Keratinocyte (primary cell): ENCODE measurements at regions not wholly inside any gene's neighbourhood (a gene's known extent, or its start where the extent isn't known, plus 50 kb on each side); places are given as distances from the start of the nearest gene placed in this dataset.

ENCODE experiments used
- DNase-seq: peaks from one replicate; pipeline ENCODE4 v3.0.0-alpha.2; 2011; ENCODE audit warnings: low read depth, missing footprints, low spot score
- FAIRE-seq: peaks from 2 replicates; lab custom pipeline; 2011; peaks lifted over from hg19 to GRCh38; lab: Jason Lieb, UNC
- H2AFZ ChIP-seq: 2 replicates; pipeline ENCODE4 v1.6.0; 2012; ENCODE audit warnings: low read length, control low read depth, inconsistent platforms; ENCODE audit not compliant: control insufficient read depth
- H3K27ac ChIP-seq: 2 replicates; pipeline ENCODE4 v1.5.1; 2011; ENCODE audit warnings: low read length; ENCODE audit not compliant: control insufficient read depth, insufficient read depth
- H3K27me3 ChIP-seq: 3 replicates; pipeline ENCODE4 v1.6.0; 2011; ENCODE audit warnings: low read length; ENCODE audit not compliant: control insufficient read depth, insufficient read depth; ENCODE audit errors: extremely low read depth
- H3K36me3 ChIP-seq, 2 experiments: 2 replicates in 1 of 2; 3 replicates in 1 of 2; pipeline ENCODE4 v1.5.1; 2011; ENCODE audit warnings: low read length in 2 of 2, mild to moderate bottlenecking in 1 of 2; ENCODE audit not compliant: control insufficient read depth in 2 of 2, insufficient read depth in 2 of 2; ENCODE audit errors: extremely low read depth in 1 of 2
- H3K4me1 ChIP-seq: 3 replicates; pipeline ENCODE4 v1.5.1; 2011; ENCODE audit warnings: low read length; ENCODE audit not compliant: control insufficient read depth, insufficient read depth; ENCODE audit errors: extremely low read depth
- H3K4me2 ChIP-seq: 3 replicates; pipeline ENCODE4 v1.6.0; 2011; ENCODE audit warnings: low read depth, low read length; ENCODE audit not compliant: control insufficient read depth, insufficient read depth; ENCODE audit errors: extremely low read depth
- H3K4me3 ChIP-seq, 3 experiments: fragments of 200-600 bp in 1 of 3; sonication (generic) in 1 of 3; 2 replicates in 2 of 3; 3 replicates in 1 of 3; pipeline ENCODE4 v1.5.1; 2011 to 2016; ENCODE audit warnings: low read length in 3 of 3, mild to moderate bottlenecking in 3 of 3, control low read depth in 2 of 3, inconsistent platforms in 1 of 3, low read depth in 1 of 3, mixed read lengths in 1 of 3, mixed run types in 1 of 3, moderate library complexity in 1 of 3; ENCODE audit not compliant: control insufficient read depth in 2 of 3, insufficient read depth in 2 of 3; ENCODE audit errors: extremely low read depth in 1 of 3
- H3K79me2 ChIP-seq: 2 replicates; pipeline ENCODE4 v1.6.0; 2012; ENCODE audit warnings: low read length; ENCODE audit not compliant: control insufficient read depth, insufficient read depth
- H3K9ac ChIP-seq: 3 replicates; pipeline ENCODE4 v1.6.0; 2011; ENCODE audit warnings: low read length; ENCODE audit not compliant: control insufficient read depth, insufficient read depth; ENCODE audit errors: extremely low read depth
- H3K9me1 ChIP-seq: 3 replicates; pipeline ENCODE4 v1.6.0; 2011; ENCODE audit warnings: low read length; ENCODE audit not compliant: control insufficient read depth, insufficient read depth; ENCODE audit errors: extremely low read depth
- H3K9me3 ChIP-seq: 2 replicates; pipeline ENCODE4 v1.5.1; 2012; ENCODE audit warnings: low read depth, low read length; ENCODE audit not compliant: control insufficient read depth
- H4K20me1 ChIP-seq: 3 replicates; pipeline ENCODE4 v1.6.0; 2011; ENCODE audit warnings: low read length; ENCODE audit not compliant: control insufficient read depth, insufficient read depth; ENCODE audit errors: extremely low read depth
- CTCF ChIP-seq, 3 experiments: IDR thresholded peaks in 1 of 3; conservative IDR thresholded peaks in 1 of 3; optimal IDR thresholded peaks in 1 of 3; 2 replicates in 2 of 3; 3 replicates in 1 of 3; pipeline versions ENCODE3 to v1.5.1; 2011; ENCODE audit warnings: low read length in 3 of 3, mild to moderate bottlenecking in 3 of 3, moderate library complexity in 2 of 3, control low read depth in 1 of 3, inconsistent platforms in 1 of 3; ENCODE audit not compliant: insufficient read depth in 2 of 3; ENCODE audit errors: extremely low read depth in 1 of 3
- EZH2 ChIP-seq: IDR thresholded peaks from one replicate; pipeline ENCODE4 v1.6.1; 2012; ENCODE audit warnings: inconsistent platforms, mild to moderate bottlenecking, low read length, moderate library complexity
- dilution Hi-C: fragments of 300-500 bp; cut with MboI; formaldehyde crosslinking; loops from one replicate; pipeline ENCODE4 v1.7.0; 2020; ENCODE audit warnings: low sequenced_read_pairs; ENCODE audit not compliant: extremely low pct_ligation_motif_present

DNA sequence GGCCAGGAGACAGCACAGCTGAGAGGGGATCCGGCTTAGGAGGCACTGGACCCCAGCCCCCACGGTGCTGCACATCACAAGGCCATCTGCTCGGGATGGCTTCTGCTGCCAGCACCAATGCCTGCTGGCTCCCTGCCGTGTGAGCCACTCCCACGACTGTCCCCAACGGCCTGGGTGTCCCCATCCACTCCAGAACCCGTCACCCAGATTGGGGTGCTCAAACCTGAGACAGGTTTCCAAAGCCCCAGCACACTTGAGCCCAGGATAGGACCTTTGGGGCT, 102.4 kb downstream of the RFLNA start:
- Histone ChIP-seq H3K79me2 (no peaks in the 10 kb centered on the region), H3K9ac (no peak overlapping the region), H3K4me1 (peaks cover 4% of the 10 kb centered on the region), H3K9me1 (no peaks in the 10 kb centered on the region), H2AFZ (no peak overlapping the region), H3K4me3 (no peak overlapping the region), H3K36me3 (peaks cover 49 to 53% of the 10 kb centered on the region in 2 experiments), H4K20me1 (no peaks in the 10 kb centered on the region), H3K27me3 (no peaks in the 10 kb centered on the region), H3K9me3 (no peaks in the 10 kb centered on the region), H3K4me2 (no peak overlapping the region), H3K27ac (no peak overlapping the region)
- DNase-seq (no peak), FAIRE-seq (no peak)
- dilution Hi-C loops: no loop called here
- TF ChIP-seq EZH2: no peak
- no peak for TF ChIP-seq CTCF (optimal IDR thresholded peaks at IDR 0.05 in 1 of 3, IDR thresholded peaks at IDR 0.05 in 1 of 3, conservative IDR thresholded peaks at IDR 0.05 in 1 of 3; ENCODE audit: extremely low read depth in 1 of 3, insufficient read depth in 2 of 3, low read length in 3 of 3)

GRCh38 chr12:124396544-124397398, 101.9 kb downstream of the RFLNA start:
- no peak overlapping the region for H2AFZ ChIP-seq

More at GRCh38 chr12:124396544-124397398, 101.9 kb downstream of the RFLNA start:
- H3K9ac ChIP-seq: no peak overlapping the region
- no peak overlapping the region for H3K4me2 ChIP-seq
- DNase-seq (no peak), FAIRE-seq (no peak)
- H3K4me3 ChIP-seq: no peak overlapping the region
- no peaks in the 10 kb centered on the region for H3K9me1 ChIP-seq
- no peaks in the 10 kb centered on the region for H3K9me3 ChIP-seq
- H3K4me1 ChIP-seq: peaks cover 10% of the 10 kb centered on the region
- no peaks in the 10 kb centered on the region for H3K27me3 ChIP-seq
- no peak overlapping the region for H3K27ac ChIP-seq
- H3K79me2 ChIP-seq: no peaks in the 10 kb centered on the region
- dilution Hi-C loops: no loop called here
- TF ChIP-seq CTCF (optimal IDR thresholded peaks at IDR 0.05 in 1 of 3, IDR thresholded peaks at IDR 0.05 in 1 of 3, conservative IDR thresholded peaks at IDR 0.05 in 1 of 3; ENCODE audit: extremely low read depth in 1 of 3, insufficient read depth in 2 of 3, low read length in 3 of 3) (no peak), EZH2 (no peak)
- peaks cover 49 to 54% of the 10 kb centered on the region in 2 experiments for H3K36me3 ChIP-seq
- no peaks in the 10 kb centered on the region for H4K20me1 ChIP-seq
